22Rv1 (cell line): ENCODE measurements at regions not wholly inside any gene's neighbourhood (a gene's known extent, or its start where the extent isn't known, plus 50 kb on each side); places are given as distances from the start of the nearest gene placed in this dataset.

ENCODE experiments used
- ZFX ChIP-seq: fragments of 450-650 bp; IDR thresholded peaks from 2 replicates; pipeline ENCODE4 v1.6.1; 2017; ENCODE audit warnings: antibody characterized with exemption, borderline replicate concordance
- TF ChIP-seq, protein P1 (sequence below): fragments of 450-650 bp; IDR thresholded peaks from 2 replicates; pipeline ENCODE4 v1.5.1; 2017; ENCODE audit warnings: mild to moderate bottlenecking

DNA sequence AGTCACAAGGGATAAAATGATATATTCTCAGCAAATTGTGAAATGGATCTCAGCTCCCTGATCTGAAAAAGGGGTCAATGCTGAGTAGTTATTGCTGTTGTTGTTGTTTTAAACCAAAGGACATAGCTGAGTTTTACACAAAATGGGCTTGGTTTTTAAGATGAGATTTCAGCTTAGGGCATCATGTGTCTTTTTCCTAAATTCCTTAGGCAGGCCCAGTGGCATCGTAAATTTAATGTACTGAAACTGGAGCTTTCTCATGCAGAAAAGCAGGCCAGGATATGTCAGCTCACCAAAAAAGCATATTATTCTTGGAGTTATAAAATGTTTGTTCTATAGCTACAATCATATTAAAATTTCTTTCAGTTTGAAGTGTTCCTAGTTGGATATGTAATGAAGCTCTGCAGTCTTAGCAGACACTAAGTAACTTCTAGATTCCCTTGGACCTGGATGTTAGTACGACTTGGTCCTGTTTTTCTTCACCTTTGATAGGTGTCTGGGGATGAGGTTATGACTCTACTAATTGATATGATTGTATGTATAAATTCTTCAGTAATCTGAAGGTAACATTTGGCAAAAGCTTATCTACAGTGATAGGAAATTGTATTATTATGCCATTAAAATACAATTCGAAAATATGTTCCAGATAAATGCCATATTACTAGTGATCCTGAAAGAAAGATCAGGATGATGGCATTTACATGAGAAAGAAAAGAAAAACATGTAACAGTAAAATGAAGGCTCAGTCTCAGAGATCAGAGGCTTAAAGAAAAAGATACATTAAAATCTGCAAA, 663.3 kb downstream of the RFPL4B start:
- TF ChIP-seq, protein P1, sequence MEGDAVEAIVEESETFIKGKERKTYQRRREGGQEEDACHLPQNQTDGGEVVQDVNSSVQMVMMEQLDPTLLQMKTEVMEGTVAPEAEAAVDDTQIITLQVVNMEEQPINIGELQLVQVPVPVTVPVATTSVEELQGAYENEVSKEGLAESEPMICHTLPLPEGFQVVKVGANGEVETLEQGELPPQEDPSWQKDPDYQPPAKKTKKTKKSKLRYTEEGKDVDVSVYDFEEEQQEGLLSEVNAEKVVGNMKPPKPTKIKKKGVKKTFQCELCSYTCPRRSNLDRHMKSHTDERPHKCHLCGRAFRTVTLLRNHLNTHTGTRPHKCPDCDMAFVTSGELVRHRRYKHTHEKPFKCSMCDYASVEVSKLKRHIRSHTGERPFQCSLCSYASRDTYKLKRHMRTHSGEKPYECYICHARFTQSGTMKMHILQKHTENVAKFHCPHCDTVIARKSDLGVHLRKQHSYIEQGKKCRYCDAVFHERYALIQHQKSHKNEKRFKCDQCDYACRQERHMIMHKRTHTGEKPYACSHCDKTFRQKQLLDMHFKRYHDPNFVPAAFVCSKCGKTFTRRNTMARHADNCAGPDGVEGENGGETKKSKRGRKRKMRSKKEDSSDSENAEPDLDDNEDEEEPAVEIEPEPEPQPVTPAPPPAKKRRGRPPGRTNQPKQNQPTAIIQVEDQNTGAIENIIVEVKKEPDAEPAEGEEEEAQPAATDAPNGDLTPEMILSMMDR = no peak
- no peak for TF ChIP-seq ZFX
